Type B pancreatic cell (in vitro differentiated cells): ENCODE measurements at regions not wholly inside any gene's neighbourhood (a gene's known extent, or its start where the extent isn't known, plus 50 kb on each side); places are given as distances from the start of the nearest gene placed in this dataset.

Experiments used
- DNase-seq: peaks from one replicate; pipeline ENCODE4 v3.0.0; 2021; ENCODE audit warnings: mixed read lengths; ENCODE audit not compliant: unreplicated experiment; ENCODE audit errors: extremely low spot score
- H3K27ac Mint-ChIP-seq: 2 replicates; pipeline ENCODE4 v1.8.0; 2021; ENCODE audit warnings: mild to moderate bottlenecking, mixed read lengths
- H3K27me3 Mint-ChIP-seq: 2 replicates; pipeline ENCODE4 v1.8.0; 2021; ENCODE audit warnings: mixed read lengths
- H3K36me3 Mint-ChIP-seq: 2 replicates; pipeline ENCODE4 v1.8.0; 2021; ENCODE audit warnings: mixed read lengths
- H3K4me1 Mint-ChIP-seq: one replicate; pipeline ENCODE4 v1.8.0; 2021; ENCODE audit warnings: mixed read lengths; ENCODE audit not compliant: unreplicated experiment
- H3K4me3 Mint-ChIP-seq: 2 replicates; pipeline ENCODE4 v1.8.0; 2021; ENCODE audit warnings: mild to moderate bottlenecking, mixed read lengths
- H3K9me3 Mint-ChIP-seq: 2 replicates; pipeline ENCODE4 v1.8.0; 2021; ENCODE audit warnings: mixed read lengths
- TF ChIP-seq, protein P1 (sequence below): fragments of 200-600 bp; sonication (generic); conservative IDR thresholded peaks from 2 replicates; pipeline ENCODE4 v1.5.0; 2021; ENCODE audit warnings: antibody characterized with exemption, mild to moderate bottlenecking

DNA sequence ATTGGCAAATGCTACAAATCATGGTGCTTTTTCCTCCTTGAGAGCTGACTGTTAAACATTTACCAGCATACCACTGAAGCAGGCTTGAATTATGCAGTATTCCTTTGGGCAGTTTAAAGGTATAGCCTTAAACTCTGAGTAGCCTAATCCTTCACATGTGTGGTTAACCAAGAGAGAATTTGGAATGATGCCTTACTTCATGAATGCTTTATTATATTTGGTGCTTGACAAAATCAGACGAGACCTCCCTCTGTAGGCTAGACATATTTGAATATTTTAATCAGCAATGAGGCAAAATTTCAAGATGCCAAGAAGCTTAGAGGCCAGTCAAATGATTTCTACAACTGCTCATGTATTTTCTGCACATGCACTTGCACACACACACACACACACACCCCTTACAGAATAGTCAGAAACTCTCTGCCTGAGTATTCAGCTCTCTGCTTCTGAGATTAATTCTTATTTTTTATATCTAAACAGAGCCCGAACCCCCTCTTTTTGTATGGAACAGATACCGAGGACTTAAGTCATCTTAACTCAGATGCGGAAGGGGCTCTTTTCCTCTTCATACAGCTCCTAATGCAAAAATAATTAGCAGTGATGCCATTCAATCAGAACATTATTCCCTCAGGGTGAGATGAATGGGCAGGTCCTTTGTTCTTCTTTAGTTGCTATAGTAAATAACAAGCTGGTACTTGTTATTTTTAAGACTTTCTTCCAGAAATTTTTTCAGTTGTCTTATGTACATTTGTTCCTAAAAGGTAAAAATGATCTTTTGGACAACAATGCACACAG is 195.5 kb upstream of the TMC3 start:
- Mint-ChIP-seq H3K4me1 (peaks cover 4% of the 10 kb centered on the region), H3K4me3 (no peak overlapping the region), H3K27ac (no peak overlapping the region), H3K27me3 (no peaks in the 10 kb centered on the region), H3K36me3 (no peaks in the 10 kb centered on the region), H3K9me3 (no peaks in the 10 kb centered on the region)
- TF ChIP-seq, protein P1, sequence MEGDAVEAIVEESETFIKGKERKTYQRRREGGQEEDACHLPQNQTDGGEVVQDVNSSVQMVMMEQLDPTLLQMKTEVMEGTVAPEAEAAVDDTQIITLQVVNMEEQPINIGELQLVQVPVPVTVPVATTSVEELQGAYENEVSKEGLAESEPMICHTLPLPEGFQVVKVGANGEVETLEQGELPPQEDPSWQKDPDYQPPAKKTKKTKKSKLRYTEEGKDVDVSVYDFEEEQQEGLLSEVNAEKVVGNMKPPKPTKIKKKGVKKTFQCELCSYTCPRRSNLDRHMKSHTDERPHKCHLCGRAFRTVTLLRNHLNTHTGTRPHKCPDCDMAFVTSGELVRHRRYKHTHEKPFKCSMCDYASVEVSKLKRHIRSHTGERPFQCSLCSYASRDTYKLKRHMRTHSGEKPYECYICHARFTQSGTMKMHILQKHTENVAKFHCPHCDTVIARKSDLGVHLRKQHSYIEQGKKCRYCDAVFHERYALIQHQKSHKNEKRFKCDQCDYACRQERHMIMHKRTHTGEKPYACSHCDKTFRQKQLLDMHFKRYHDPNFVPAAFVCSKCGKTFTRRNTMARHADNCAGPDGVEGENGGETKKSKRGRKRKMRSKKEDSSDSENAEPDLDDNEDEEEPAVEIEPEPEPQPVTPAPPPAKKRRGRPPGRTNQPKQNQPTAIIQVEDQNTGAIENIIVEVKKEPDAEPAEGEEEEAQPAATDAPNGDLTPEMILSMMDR = no peak
- DNase-seq = no peak

DNA sequence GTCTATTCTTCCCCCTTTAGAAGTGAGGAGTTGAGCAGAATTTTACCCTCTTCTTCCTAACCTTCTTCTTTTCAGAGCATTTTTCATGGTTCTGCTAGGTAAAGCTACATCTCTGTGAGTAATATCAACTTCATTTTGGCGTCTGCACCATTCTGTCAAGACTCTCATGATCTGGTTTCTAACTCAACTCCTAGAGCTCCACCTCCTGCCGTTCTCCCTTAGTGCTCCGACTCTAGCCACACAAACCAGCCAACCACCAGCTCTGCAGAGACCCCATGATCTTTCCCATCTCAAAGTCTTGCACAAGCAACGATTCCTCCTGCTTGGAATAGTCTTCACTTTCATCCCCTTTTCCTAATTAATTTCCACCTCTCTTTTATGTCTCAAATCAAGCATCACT is 193.9 kb upstream of the TMC3 start:
- Mint-ChIP-seq H3K4me3 (no peak overlapping the region), H3K27ac (no peak overlapping the region), H3K4me1 (peaks cover 4% of the 10 kb centered on the region), H3K9me3 (no peaks in the 10 kb centered on the region), H3K27me3 (no peaks in the 10 kb centered on the region), H3K36me3 (no peaks in the 10 kb centered on the region)
- TF ChIP-seq, protein P1 = no peak
- DNase-seq = no peak

DNA sequence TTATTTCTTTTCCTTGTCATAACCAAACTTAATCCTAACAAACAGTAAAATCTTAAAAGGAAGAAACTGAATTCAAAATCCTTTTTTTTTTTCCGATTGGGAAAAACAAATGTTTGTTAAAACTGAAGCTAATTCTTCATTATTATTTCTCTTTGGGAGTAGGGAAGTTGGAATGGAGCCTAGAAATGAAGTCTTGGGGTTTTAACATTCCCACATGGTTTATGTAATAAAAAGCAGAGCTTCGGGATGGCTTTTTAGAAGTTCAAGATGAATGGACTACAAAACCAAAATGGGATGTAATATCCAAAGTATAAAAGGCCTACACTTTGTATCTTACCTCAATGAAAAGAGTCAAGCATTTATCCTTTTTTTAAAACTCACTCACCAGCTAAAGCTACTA is 189.0 kb upstream of the TMC3 start:
- H3K27ac Mint-ChIP-seq = no peak overlapping the region
- no peaks in the 10 kb centered on the region for H3K9me3 Mint-ChIP-seq
- no peaks in the 10 kb centered on the region for H3K36me3 Mint-ChIP-seq
- DNase-seq = no peak
- no peak overlapping the region for H3K4me3 Mint-ChIP-seq
- H3K4me1 Mint-ChIP-seq = no peaks in the 10 kb centered on the region
- no peaks in the 10 kb centered on the region for H3K27me3 Mint-ChIP-seq
- TF ChIP-seq, protein P1 = no peak

DNA sequence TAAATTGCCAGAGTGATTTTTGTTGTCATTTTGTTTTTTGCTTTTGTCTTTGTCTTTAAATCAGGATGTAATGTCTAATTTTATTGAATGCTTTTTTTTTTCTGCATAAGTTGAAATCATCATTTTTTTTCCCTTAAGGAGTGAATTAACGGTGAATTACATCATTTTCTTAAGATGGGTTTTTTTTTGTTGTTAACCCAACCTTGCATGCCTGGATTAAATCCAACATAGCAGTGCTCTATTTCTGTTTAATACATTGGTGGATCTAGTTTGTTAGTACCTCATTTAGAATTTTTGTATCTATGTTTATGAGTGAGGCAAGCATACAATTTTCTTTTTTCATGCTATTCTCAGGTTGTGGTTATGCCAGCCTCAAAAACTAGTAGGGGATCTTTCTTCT is 186.4 kb upstream of the TMC3 start:
- Mint-ChIP-seq H3K4me1 (no peaks in the 10 kb centered on the region), H3K9me3 (no peaks in the 10 kb centered on the region), H3K36me3 (no peaks in the 10 kb centered on the region), H3K27ac (no peak overlapping the region), H3K27me3 (no peaks in the 10 kb centered on the region), H3K4me3 (no peak overlapping the region)
- TF ChIP-seq, protein P1 = no peak
- no peak for DNase-seq

DNA sequence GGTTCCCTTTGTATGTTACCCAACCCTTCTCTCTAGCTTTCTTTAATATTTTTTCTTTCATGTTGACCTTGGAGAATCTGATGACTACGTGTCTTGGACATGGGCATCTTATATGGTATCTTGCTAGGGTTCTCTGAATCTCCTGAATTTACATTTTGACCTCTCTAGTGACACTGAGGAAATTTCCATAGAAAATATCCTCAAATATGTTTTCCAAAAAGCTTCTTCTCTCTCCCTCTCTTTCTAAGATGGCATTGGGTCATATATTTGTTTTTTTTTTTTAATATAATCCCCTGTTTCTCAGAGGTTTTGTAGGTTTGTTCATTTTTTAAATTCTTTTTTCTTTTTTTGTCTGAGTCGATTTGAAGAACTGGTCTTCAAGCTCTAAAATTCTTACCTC is 184.0 kb upstream of the TMC3 start:
- no peaks in the 10 kb centered on the region for H3K9me3 Mint-ChIP-seq
- TF ChIP-seq, protein P1 = no peak

DNA sequence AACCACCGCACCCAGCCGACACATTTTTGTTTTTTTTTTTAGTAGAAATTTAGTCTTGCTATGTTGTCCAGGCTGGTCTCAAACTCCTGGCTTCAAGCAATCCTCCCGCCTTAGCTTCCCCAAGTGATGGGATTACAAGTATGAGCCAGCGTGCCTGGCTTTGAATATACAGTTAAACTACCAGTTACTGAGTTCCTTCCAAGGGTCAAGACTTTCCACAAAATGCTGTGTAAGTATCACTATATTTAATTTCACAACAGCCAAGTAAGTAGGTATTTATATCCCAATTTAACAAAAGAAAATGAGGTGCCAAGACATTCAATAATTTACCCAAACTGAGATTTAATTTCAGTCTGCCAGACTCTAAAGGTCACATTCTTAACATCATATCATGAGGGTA is 181.3 kb upstream of the TMC3 start:
- TF ChIP-seq, protein P1 = no peak
- DNase-seq = no peak
- H3K4me3 Mint-ChIP-seq = no peak overlapping the region
- H3K27me3 Mint-ChIP-seq = peaks cover 3% of the 10 kb centered on the region
- H3K27ac Mint-ChIP-seq = no peak overlapping the region
- H3K36me3 Mint-ChIP-seq = no peaks in the 10 kb centered on the region
- H3K9me3 Mint-ChIP-seq = no peaks in the 10 kb centered on the region
- no peaks in the 10 kb centered on the region for H3K4me1 Mint-ChIP-seq

More for the DNA sequence above, 184.0 kb upstream of the TMC3 start:
- H3K27ac Mint-ChIP-seq = no peak overlapping the region
- no peak for DNase-seq
- no peaks in the 10 kb centered on the region for H3K36me3 Mint-ChIP-seq
- H3K27me3 Mint-ChIP-seq = peaks cover 3% of the 10 kb centered on the region
- no peaks in the 10 kb centered on the region for H3K4me1 Mint-ChIP-seq
- H3K4me3 Mint-ChIP-seq = no peak overlapping the region
